Chondrocyte (in vitro differentiated cells): ENCODE measurements at regions not wholly inside any gene's neighbourhood (a gene's known extent, or its start where the extent isn't known, plus 50 kb on each side); places are given as distances from the start of the nearest gene placed in this dataset.

ENCODE experiments used
- DNase-seq: peaks from one replicate; pipeline ENCODE4 v3.0.0; 2021; ENCODE audit warnings: mixed read lengths, low spot score
- H3K27ac Mint-ChIP-seq: one replicate; pipeline ENCODE4 v1.8.0; 2021; ENCODE audit warnings: mild to moderate bottlenecking, moderate library complexity, mixed read lengths; ENCODE audit not compliant: unreplicated experiment
- H3K27me3 Mint-ChIP-seq: 2 replicates; pipeline ENCODE4 v1.8.0; 2021; ENCODE audit warnings: low read depth, mixed read lengths
- H3K36me3 Mint-ChIP-seq: 2 replicates; pipeline ENCODE4 v1.8.0; 2021; ENCODE audit warnings: low read depth, mixed read lengths
- H3K4me1 Mint-ChIP-seq: 2 replicates; pipeline ENCODE4 v1.8.0; 2021; ENCODE audit warnings: low read depth, mild to moderate bottlenecking, mixed read lengths
- H3K4me3 Mint-ChIP-seq: one replicate; pipeline ENCODE4 v1.8.0; 2021; ENCODE audit warnings: mild to moderate bottlenecking, moderate library complexity, mixed read lengths; ENCODE audit not compliant: unreplicated experiment
- H3K9me3 Mint-ChIP-seq: 2 replicates; pipeline ENCODE4 v1.8.0; 2021; ENCODE audit warnings: low read depth, mixed read lengths
- CTCF ChIP-seq: fragments of 200-600 bp; sonication (generic); IDR thresholded peaks from 2 replicates; pipeline ENCODE4 v1.5.0; 2021; ENCODE audit warnings: antibody characterized with exemption, mild to moderate bottlenecking, moderate library complexity

GRCh38 chr10:106438386-106438785, 726.1 kb downstream of the SORCS1 start:
- Mint-ChIP-seq H3K4me3 (no peak overlapping the region), H3K4me1 (no peaks in the 10 kb centered on the region), H3K36me3 (no peaks in the 10 kb centered on the region), H3K9me3 (no peaks in the 10 kb centered on the region), H3K27ac (no peak overlapping the region), H3K27me3 (no peaks in the 10 kb centered on the region)
- no peak for TF ChIP-seq CTCF
- DNase-seq, result no peak

- no peaks in the 10 kb centered on the region for H3K27me3 Mint-ChIP-seq
- no peak for TF ChIP-seq CTCF
- no peaks in the 10 kb centered on the region for H3K36me3 Mint-ChIP-seq
- H3K9me3 Mint-ChIP-seq, result no peaks in the 10 kb centered on the region
- no peak for DNase-seq
- H3K4me3 Mint-ChIP-seq, result no peak overlapping the region
- no peaks in the 10 kb centered on the region for H3K4me1 Mint-ChIP-seq
- H3K27ac Mint-ChIP-seq, result no peak overlapping the region
Observed at GRCh38 chr10:106436123-106436715, 728.3 kb downstream of the SORCS1 start.

- Mint-ChIP-seq H3K9me3 (no peaks in the 10 kb centered on the region), H3K4me3 (no peak overlapping the region), H3K36me3 (no peaks in the 10 kb centered on the region), H3K27me3 (no peaks in the 10 kb centered on the region), H3K27ac (no peak overlapping the region), H3K4me1 (no peaks in the 10 kb centered on the region)
- TF ChIP-seq CTCF, result no peak
- DNase-seq, result no peak
Observed at GRCh38 chr10:106435081-106435480, 729.4 kb downstream of the SORCS1 start.

GRCh38 chr10:106424981-106425380, 739.5 kb downstream of the SORCS1 start:
- Mint-ChIP-seq H3K4me1 (no peaks in the 10 kb centered on the region), H3K36me3 (no peaks in the 10 kb centered on the region), H3K27me3 (no peaks in the 10 kb centered on the region), H3K27ac (no peak overlapping the region), H3K4me3 (no peak overlapping the region), H3K9me3 (no peaks in the 10 kb centered on the region)
- no peak for TF ChIP-seq CTCF
- no peak for DNase-seq

GRCh38 chr10:106424054-106424453, 740.5 kb downstream of the SORCS1 start:
- no peak overlapping the region for H3K27ac Mint-ChIP-seq
- H3K4me1 Mint-ChIP-seq, result no peaks in the 10 kb centered on the region
- no peak overlapping the region for H3K4me3 Mint-ChIP-seq
- no peak for DNase-seq
- no peak for TF ChIP-seq CTCF
- H3K36me3 Mint-ChIP-seq, result no peaks in the 10 kb centered on the region
- no peaks in the 10 kb centered on the region for H3K27me3 Mint-ChIP-seq
- H3K9me3 Mint-ChIP-seq, result no peaks in the 10 kb centered on the region
